ENCODE measurements at regions not wholly inside any gene's neighbourhood (a gene's known extent, or its start where the extent isn't known, plus 50 kb on each side); places are given as distances from the start of the nearest gene placed in this dataset.

GRCh38 chr6:121594053-121594452, 158.6 kb downstream of the GJA1 start:
- H3K4me3 ChIP-seq (replicated peaks in 1 of 3; ENCODE audit: insufficient read depth in 1 of 3, low read depth in 2 of 3, low read length in 3 of 3), result no peak overlapping the region
- intact Hi-C loops (cut with micrococcal nuclease; ENCODE audit: unreplicated experiment), result no loop called here
- H3K9ac ChIP-seq (ENCODE audit: insufficient read depth, low read depth, low read length), result no peak overlapping the region
- no TSS peak for BruUV-seq (replicated peaks)
- no peaks in the 10 kb centered on the region for H3K4me1 ChIP-seq (ENCODE audit: insufficient read depth, low read length)
- H4K20me1 ChIP-seq (ENCODE audit: insufficient read depth, low read length), result no peaks in the 10 kb centered on the region
- FAIRE-seq (no peak), DNase-seq (ENCODE audit: low spot score) (no peak), ATAC-seq (no peak)
- H3K79me2 ChIP-seq (ENCODE audit: insufficient read depth, low read length), result no peaks in the 10 kb centered on the region
- no peak overlapping the region for H3K4me2 ChIP-seq (ENCODE audit: low read depth, low read length)
- no peaks in the 10 kb centered on the region for H3K27me3 ChIP-seq (ENCODE audit: control insufficient read depth in 1 of 2, insufficient read depth in 2 of 2, low read length in 2 of 2)
- no peaks in the 10 kb centered on the region for H3K36me3 ChIP-seq (replicated peaks in 1 of 2; ENCODE audit: control insufficient read depth in 1 of 2, insufficient read depth in 2 of 2, low read length in 2 of 2)
- no peak overlapping the region for H2AFZ ChIP-seq (ENCODE audit: low read length)
- in situ Hi-C loops (cut with HindIII; ENCODE audit: extremely low pct_ligation_motif_present, low pct_unique_long_range_greater_than_20kb), result no loop called here
- WGBS (ENCODE audit: low lambda C conversion rate), result 23% methylated on average over 3 of the region's 3 CpGs
- peak; percentile 89 for TF ChIP-seq CEBPB (IDR thresholded peaks at IDR 0.05; ENCODE audit: borderline replicate concordance, low read depth, low read length)
- TF ChIP-seq, protein P1, sequence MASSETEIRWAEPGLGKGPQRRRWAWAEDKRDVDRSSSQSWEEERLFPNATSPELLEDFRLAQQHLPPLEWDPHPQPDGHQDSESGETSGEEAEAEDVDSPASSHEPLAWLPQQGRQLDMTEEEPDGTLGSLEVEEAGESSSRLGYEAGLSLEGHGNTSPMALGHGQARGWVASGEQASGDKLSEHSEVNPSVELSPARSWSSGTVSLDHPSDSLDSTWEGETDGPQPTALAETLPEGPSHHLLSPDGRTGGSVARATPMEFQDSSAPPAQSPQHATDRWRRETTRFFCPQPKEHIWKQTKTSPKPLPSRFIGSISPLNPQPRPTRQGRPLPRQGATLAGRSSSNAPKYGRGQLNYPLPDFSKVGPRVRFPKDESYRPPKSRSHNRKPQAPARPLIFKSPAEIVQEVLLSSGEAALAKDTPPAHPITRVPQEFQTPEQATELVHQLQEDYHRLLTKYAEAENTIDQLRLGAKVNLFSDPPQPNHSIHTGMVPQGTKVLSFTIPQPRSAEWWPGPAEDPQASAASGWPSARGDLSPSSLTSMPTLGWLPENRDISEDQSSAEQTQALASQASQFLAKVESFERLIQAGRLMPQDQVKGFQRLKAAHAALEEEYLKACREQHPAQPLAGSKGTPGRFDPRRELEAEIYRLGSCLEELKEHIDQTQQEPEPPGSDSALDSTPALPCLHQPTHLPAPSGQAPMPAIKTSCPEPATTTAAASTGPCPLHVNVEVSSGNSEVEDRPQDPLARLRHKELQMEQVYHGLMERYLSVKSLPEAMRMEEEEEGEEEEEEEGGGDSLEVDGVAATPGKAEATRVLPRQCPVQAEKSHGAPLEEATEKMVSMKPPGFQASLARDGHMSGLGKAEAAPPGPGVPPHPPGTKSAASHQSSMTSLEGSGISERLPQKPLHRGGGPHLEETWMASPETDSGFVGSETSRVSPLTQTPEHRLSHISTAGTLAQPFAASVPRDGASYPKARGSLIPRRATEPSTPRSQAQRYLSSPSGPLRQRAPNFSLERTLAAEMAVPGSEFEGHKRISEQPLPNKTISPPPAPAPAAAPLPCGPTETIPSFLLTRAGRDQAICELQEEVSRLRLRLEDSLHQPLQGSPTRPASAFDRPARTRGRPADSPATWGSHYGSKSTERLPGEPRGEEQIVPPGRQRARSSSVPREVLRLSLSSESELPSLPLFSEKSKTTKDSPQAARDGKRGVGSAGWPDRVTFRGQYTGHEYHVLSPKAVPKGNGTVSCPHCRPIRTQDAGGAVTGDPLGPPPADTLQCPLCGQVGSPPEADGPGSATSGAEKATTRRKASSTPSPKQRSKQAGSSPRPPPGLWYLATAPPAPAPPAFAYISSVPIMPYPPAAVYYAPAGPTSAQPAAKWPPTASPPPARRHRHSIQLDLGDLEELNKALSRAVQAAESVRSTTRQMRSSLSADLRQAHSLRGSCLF (CRISPR knock-in tag; IDR thresholded peaks at IDR 0.05; ENCODE audit: borderline replicate concordance), result no peak
- TF ChIP-seq GMEB1 (CRISPR knock-in tag; IDR thresholded peaks at IDR 0.05; ENCODE audit: borderline replicate concordance), result no peak
- no peak for TF ChIP-seq MBNL3 (CRISPR knock-in tag; conservative IDR thresholded peaks at IDR 0.05)
- TF ChIP-seq CEBPG (CRISPR knock-in tag; IDR thresholded peaks at IDR 0.05), result peak; percentile 53
- TF ChIP-seq NR2C2 (CRISPR knock-in tag; IDR thresholded peaks at IDR 0.05; ENCODE audit: borderline replicate concordance), result no peak
- H3K9me3 ChIP-seq (ENCODE audit: low read length), result no peaks in the 10 kb centered on the region
- ChIA-PET CTCF (ENCODE audit: low intra/inter-chr PET ratio, low total read pairs) (no interaction called here), POLR2A (no interaction called here)
- H3K27ac ChIP-seq (ENCODE audit: extremely low read length, insufficient read depth, low read length), result no peak overlapping the region
